ENCODE measurements at regions not wholly inside any gene's neighbourhood (a gene's known extent, or its start where the extent isn't known, plus 50 kb on each side); places are given as distances from the start of the nearest gene placed in this dataset.

DNA sequence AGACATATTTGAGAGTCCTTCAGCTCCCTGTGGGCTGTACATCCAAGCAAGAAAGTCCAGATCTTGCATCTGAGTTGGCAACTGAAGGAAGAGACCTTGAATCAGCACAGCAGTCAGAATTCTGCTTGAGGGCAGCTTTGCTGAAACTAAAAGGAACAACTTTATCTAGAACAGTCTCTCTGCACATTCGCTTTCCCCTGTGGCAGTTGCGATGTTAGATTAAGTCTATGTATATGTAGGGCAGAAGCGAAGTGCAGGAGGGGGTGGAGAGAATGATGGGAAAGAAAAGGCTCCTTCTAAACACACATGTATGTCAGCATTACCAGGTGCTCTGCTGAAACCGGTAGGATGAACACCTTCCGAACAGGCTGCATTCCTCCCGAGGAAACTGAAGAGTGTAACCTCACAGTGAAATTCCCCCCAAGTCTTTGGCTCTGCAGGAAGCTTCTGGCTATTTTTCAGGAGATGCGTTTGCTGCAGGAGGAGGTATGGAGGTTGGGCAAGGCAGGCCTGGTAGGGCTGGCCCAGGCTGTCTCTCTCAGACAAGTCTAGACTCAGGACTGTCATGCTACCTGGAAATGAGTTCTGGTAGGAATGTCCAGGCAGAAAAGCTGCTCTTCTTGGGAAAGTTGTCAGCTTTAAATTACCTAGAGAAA lies 70.0 kb upstream of the ATL2 start:
- no peak for DNase-seq

DNA sequence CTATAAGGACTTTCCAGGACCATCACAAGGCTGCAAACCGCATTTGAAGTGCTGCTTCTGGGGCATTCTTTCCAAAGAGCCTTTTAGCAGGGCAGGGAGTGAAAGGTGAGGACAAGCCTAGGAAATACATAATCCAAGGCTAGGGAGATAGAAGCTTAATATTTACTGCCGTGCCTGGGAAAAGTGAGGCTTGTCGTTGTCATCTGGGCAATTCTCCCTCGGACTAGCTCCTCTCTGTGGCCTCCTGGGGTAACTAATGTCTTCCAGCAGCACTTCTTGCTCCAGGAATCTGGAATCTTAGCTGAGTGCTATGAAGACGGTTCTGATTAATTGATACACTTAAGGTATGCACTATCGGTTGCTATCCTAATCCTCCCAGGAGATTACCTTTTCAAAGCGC lies 69.3 kb upstream of the ATL2 start:
- DNase-seq, result no peak

DNA sequence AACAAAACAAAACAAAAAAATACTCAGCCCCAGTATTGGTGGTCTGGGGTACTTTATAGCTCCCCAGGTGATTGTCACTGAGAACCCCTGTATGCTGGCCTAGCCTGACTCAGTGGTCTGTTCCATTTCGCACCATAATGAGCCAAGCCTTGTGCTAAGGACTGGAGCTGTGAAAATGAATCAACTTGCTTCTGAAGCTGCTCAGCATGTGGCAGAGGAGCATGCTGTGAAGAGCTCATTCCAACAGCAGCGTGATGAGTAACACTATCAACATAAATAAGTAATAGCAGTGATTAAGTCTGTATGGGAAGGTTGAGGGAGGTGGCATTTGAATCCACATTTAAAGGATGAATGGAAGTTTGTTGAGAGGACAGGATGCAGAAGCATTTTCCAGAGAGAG lies 67.2 kb upstream of the ATL2 start:
- no peak for DNase-seq

DNA sequence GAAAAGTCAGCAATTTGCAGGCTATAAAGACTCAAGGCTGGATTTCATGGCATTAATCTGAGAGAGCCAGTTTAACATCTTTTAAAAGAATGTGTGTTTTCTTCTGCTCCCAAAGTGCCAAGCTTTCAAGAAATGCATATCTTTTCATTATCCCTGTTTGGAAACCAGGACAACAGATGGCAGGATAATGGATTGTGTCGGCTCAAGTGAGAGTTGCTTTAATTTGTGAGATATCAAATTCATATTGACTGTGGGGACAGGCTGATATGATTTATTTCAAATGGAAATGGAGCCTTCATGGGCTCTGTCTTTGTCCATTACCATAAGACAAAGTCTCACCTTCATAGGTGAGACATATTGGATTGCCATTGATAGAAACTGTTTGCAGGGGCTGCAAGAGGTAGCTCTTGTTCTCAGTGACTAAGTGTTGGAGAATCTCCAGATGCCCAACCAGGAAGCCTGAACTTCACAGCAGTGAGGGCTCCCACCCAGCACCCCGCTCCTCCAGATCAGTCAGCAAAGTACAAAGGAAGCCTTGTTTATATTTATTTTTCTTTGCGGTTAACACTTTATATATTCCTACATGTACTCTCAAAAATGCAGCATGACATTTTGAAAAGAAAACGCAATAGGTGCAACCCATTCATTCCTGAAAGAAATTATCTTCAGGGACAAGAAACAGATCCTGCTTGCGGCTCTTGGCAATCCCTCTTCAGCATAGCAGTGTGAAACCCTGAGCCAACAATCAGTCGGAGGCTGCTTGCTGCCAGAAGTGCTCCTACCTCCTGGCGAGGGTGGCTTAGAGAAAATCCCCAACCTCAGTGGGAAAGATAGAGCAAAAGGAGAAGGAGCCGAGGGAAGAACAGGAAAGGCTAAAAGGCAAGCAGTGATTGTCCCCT lies 65.8 kb upstream of the ATL2 start:
- no peak for DNase-seq

DNA sequence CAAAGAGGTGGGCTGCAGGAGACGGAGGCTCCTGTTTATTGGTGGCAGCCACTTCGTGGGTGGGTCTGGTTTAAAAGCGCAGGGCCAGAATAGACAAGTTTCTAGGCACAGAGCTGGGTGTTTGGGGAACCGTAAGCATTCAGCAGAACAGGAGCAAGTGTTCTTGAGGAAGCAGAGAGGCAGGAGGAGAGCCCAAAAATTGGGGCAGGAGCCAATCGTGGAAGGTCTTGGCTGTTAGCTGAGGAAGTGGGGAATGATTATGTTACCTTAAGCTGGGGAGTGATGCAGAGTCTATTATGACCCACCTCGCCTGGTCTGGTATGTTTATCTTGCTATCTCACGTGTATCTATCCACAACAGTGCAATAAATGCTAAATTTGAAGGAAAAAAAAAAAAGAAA lies 64.3 kb upstream of the ATL2 start:
- DNase-seq, result no peak

DNA sequence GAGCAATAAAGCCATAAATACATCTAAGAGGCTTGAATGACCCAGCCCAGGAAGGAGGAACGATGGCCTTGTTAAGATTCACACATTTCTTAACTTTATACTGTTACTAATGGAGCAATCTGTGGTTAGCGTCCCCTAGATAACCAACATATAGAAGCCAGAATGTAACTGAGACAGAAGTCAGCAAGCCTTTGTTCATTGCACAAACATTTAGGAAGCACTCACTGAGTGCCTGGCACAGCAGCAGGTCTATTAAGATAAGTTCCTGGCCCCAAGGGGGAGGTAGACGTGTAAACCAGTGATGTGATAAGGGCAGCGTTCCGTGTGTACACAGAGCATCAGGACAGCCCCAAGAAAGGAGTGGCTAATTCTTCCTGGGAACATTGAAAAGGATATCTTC lies 63.6 kb upstream of the ATL2 start:
- no peak for DNase-seq

DNA sequence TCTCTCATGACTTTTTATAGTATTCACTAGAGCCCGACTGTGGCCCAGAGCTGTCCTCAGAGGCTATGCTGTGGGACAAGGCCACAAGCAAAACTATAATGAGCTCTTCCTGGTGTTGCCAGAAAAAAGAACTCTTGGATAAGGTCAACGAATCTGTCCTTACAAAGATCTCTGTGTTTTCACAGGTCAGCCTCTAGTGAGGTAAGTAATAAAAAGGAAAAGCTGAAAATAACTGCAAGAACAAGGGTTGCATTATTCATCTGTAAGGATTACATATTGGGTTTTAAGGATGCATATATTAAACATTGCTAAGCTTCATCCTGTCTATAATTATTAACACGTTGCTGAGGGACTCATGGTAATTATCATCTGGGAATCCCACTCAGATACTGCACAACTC lies 62.8 kb upstream of the ATL2 start:
- no peak for DNase-seq

DNA sequence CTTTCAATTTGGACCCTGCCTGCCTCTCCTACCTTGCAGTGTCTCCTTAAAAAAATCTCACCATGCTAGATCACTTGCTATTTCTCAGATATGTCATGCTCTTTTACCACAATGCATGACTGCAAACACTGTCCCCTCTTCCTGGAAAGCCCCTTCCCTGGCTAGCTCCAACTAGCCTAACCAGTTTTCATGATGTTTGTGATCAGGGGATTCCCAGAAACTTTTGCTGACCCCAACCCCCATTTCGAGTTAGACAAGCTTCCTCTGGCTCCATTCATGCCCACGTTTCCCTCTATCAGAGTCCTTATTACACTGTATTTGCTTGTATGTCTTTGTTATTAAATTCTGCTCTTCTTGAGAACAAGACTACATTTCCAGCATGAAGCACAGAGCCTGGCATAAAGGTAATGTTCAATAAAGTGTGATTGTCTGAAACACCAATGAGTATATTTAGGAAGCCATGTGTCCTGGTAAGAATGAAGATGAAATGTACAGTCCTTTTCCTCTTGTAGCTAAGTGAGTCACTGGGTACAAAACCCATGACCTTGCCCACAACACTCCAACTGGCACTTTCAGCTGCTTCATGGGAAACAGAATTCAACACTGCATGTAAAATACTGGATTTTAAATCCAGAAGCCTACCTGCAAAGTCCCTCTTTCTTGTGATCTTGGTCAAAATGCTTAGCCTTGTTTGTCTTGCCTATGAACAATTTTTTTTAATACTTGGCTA lies 62.0 kb upstream of the ATL2 start:
- no peak for DNase-seq

DNA sequence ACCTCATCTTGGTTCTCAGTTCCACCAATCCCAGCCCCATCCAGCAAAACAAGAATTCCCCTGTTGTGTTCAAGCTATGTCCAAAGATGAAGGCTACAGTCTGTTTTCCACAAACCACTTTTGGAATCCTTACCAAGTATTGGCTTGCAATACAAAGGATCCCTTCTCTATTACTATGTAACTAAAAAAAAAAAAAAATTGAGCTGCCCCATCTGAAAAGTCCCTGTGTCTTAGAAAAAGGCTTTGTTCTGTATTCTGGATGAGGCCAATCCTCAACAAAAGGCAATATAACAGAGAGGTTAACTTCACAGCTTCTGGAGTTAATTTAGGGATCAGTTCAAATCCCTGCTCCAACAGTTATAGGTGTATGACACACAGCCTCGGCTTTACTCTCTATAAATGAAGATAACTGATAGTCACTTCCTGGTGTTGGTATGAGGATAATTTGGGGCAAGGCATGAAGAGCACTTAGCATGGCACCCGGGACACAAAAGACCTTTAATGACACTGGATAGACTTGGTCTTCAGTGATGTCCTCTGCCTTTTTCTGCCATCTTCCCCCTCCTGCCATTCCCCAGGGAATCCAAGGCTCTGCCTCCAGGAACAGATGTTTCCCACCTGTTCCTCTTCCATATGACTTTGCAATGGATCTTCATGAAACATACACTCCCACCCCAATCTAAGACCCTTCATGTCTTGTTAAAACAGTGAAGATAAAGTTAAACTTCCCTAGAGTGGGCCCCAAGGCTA lies 61.2 kb upstream of the ATL2 start:
- no peak for DNase-seq

DNA sequence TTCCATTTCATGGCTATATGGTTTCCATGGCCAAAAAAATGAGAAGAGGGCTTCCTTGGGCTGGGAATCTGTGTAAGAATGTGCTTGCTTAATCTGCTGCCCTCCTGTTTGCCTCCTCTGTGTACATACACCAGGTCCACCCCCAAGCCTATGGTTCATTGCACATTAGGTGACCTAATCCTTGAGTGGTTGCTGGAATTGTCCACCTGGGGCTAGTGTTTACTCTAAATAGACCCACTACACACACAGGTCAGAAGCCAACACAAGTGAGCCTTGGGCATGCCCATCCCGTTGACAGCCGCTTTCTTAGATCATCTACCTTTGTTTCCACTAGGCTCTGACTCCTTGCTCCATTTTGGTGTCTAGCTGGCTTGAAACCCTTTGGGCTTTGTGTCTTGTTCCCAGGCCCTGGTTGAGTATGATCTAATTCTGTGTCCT lies 59.2 kb upstream of the ATL2 start:
- no peak for DNase-seq

DNA sequence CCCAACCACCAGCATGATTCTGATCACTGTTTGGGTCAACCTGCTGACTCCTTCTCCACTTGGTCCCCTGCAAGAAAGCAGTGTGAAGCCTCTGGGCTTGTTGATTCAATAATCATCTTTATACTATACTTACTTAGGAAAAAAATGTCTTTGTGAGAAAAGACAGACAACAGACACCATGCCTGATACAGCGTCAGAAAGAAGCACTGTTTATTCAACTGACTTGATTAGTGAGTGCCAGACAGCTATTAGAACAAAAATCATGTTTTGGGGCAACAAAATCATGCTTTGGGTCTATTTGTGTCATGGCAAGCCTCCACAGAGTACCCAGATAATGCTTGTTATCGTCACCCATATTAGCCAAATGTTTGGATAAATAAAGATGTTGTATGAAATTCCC lies 58.7 kb upstream of the ATL2 start:
- DNase-seq, result no peak

DNA sequence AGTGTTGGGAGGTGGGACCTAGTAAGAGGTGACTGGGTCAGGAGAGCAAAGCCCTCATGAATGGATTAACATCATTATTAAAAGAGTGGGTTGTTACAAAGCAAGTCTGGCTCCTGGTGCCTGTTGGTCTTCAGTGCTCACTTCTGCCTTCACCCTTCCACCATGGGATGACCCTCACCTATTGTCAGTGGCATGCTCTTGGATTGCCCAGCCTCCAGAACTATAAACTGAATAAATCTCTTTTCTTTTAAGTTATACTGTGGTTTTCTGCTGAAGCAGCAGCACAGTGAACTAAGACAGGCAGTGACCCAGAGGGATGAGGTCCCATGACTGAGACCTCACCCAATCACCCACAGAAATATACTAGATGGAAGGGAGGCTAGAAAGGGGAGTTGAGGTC lies 57.5 kb upstream of the ATL2 start:
- no peak for DNase-seq

DNA sequence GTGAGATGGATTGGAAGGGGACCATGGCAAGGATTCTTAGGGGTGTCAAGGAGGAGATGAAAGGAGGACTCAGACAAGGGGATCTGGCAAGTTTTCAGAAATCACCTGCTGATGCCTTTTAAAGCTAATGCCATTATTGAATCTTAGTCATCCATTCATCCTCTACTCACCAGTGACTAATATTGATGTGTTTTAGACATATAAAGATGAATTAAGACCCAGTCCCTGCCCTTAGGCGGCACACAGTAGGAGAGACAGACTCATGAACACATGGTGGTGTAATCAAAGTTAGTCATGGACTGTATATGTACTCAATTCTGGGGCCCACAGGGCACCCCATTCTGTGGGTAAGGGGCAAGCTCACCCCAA lies 56.5 kb upstream of the ATL2 start:
- no peak for DNase-seq

DNA sequence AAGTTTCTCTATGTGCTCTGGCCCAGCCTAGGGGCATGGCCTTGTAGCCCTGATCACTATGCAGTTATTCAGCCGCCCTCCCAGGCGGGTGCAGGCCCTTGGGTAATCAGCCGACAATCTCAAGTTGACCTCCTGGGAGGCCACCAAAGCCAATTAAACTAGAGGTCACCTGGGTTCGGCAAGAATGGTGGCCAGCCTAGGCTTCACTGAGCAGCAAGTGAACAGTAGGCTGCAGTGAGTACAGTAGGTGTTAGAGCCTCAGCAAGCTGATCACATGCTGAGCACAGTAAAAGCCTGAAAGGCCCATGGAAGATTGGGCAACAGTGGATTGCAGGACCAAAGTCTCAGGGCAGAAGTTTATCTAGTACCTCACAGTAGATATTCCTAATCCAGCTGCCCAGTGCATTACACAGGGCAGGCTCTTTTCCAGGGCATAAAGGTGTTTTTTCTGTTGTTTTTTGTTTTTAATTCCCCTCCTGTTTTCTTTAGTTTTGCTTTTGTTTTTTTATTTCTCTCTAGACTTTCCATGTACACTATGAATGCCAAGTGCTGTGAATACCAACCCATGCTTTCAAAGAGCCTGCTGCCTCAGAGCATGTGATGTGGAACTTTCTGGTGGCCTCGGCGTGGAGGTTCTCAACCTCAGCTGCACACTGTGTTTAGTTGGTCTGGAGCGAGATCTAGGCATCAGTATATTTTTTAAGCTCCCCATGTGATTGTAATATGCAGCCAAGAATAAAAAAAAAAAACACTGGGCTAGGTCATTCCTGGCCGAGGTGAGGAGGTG lies 55.9 kb upstream of the ATL2 start:
- DNase-seq, result no peak

DNA sequence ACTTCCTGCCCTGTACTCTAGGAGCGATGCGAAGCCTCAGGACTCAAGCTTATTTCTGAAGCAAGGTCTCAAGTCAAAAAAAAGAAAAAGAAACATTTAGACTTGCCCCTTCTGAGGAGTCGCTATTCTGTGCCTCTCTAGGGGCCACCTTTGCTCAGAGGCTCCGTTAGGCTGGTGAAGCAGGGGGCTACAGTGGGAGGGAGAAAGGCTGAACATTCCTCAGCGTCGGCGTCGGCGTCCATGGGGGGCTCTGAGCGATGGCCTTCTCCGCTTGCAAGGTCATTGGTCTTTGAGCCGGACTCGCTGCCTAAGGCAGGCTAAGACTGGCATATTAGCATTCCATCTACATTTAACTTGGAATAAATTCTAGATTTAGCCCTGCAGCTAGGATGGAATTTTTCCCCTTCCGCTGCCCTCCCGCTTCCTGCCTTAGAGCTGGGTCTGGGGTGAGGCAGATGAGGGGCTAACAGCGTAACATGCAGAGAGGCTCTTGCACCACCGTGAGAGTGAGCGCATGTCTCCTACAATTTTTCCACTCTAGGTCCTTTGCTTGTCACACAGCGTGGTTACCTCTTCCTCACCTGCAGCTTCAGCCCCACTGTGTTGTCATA lies 53.6 kb upstream of the ATL2 start:
- no peak for DNase-seq

DNA sequence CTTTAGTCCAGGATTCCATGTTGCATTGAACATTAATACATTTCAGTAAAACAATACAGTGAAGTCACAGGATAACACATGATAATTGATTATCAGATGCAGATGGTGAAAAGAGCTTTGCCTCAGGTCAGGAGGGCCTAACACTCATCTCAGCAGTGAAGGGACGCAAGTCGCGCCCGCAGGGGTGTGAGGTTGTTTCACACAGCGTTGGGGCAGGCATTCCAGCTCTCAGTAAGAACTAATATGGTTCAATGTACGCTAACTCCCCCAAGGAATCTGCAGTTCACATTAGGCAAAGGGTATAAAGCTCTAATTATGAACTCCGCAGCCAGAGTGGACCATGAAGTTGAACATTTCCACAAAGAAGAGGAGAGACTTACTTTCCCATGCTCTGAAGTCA lies 53.1 kb upstream of the ATL2 start:
- no peak for DNase-seq

DNA sequence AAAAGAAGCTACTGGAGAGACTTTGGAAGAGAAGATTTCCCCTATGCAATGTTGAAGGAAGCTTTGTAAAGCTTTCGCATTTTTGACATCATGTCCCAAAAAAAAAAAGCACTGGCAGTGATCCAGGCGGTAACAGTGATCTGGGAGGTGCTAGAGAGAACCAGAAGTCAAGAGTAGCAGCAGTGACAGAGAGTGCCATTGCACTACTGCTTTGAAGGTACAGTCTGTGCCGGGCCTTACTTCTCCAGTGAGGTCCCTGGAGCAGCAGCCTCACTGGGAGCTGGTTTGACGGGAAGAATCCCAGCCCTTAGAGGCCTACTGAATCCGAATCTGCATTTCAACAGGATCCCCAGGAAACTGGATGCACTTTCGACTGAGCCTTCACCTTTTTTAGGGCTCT lies 50.9 kb upstream of the ATL2 start:
- DNase-seq, result no peak

DNA sequence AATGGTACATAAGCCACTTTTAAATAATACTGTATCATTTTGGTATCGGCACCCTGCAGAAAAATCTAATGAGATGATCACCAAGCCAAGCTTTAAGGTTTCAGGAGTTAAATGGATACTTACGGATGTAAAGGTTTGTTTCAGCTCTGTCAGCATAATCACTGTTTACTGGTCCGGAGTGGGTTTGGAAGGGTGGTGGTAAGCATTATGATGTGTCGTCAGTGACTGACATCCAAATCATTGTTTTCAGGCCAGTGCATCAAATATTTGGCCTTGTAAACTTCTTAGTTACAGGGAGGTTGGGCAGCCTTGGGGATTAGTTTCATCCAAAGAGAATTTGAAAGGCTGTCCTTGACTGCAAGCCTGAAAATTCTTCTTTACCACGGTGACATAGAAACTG lies 50.0 kb upstream of the ATL2 start:
- DNase-seq, result no peak
